HG02970 (cell line): ENCODE measurements at regions not wholly inside any gene's neighbourhood (a gene's known extent, or its start where the extent isn't known, plus 50 kb on each side); places are given as distances from the start of the nearest gene placed in this dataset.

ENCODE experiments used
- ATAC-seq: cut with Tn5 transposase; IDR thresholded peaks from one replicate; pipeline ENCODE4 v1.9.1; 2021; ENCODE audit warnings: mild to moderate bottlenecking, moderate library complexity, moderate number of reproducible peaks; ENCODE audit not compliant: unreplicated experiment, low FRiP score

DNA sequence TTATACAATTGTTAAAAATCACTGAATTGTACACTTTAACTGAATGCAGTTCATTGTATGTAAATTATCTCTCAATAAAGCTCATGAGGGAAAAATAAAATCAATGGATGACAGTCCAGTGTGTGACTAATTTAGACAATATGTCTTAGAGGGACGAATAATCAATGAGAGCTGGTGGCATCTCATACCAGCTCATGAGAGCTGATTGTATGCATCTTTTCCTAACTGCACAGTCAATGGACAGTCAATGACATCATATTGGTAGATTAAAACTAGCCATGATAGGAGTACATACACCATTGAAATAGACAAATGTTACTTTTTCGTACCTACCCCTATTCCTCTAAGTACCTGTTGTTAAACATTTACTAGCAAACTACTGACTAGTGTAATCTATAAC is 946.1 kb downstream of the SQOR start:
- ATAC-seq: no peak

DNA sequence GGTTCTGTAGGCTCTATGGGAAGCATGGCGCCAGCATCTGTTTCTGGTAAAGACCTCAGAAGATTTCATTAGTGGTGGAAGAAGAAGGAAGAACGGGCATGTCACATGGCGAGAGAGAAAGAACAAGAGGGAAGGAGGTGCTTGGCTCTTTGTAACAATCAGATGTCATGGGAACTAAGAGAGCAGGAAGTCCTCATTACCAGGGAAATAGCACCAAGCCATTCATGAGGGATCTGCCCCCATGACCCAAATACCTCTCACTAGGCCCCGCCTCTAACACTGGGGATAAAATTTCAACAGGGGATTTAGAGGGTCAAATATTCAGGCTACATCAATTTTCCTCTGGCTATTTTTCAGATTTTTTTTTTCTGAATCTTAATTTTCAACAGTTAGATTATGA is 954.3 kb downstream of the SQOR start:
- ATAC-seq: no peak

DNA sequence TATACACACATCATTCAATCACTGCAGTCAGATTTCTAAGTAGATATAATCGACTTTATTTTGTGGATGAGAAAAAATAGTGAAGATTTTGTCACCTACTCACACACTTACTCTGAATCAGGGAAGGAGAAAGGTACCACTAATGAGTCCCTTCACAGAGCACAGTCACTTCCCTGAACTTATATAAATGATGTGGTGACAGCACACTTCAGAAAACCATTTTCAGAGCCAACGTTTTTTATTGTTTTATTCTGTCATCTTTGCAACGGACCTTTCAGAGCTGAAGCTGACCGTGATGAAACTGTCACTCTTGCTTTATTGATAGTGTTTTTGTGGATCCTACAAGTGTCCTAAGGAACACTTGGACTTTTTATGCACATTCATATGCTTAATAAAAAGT is 956.6 kb downstream of the SQOR start:
- ATAC-seq: no peak

DNA sequence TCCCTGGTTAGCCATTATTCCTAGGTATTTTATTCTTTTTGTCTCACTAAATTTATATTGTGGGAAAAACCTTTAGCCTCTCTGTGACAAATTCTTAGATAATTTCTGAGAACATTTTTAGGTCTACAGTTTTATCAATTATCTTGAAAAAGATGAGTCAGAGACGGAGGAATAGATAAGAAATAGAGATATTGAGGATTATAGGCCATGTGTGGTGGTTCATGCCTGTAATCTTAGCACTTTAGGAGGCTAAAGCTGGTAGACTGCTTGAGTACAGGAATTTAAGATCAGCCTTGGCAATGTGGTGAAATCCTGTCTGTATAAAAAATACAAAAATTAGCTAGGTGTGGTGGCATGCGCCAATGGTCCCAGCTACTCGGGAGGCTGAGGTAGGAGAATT is 960.2 kb downstream of the SQOR start:
- ATAC-seq: no peak

DNA sequence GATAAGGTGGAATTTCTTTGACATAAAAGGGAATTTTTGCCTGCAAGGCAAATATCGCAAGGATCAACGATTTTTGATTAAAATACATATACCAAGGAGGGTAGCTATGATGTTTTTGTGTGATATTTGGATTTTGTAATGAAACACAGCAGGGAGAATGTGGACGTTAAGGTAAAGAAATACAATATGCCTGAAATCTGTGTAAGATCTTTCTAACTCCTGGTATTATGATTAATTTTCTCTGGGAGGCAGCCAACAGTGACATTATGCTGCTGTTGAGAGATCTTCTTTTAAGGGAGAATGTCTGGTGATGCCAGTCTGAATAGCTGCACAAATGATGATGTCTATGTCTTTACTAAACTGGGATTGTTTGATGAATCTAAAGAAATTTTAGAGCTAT is 972.2 kb downstream of the SQOR start:
- no peak for ATAC-seq

DNA sequence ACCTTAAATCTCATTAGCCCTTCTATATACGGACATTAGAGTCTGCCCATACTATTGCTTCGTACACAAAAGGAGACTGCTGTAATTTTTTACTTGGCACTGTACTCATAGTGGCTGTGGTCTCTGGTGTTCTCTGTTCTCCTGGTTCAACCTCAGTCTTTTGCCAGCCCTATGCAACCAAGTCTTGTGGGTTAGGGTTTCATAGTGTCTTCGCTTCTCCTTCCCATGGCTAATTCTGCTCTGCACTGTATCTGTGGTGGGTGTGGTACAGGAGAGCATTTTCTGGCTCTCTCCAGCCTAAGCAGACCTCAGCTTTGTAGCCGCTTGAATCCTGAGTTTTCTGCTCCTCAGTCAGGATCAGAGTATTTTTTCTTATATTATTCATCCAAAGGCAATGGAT is 981.2 kb downstream of the SQOR start:
- ATAC-seq: no peak

DNA sequence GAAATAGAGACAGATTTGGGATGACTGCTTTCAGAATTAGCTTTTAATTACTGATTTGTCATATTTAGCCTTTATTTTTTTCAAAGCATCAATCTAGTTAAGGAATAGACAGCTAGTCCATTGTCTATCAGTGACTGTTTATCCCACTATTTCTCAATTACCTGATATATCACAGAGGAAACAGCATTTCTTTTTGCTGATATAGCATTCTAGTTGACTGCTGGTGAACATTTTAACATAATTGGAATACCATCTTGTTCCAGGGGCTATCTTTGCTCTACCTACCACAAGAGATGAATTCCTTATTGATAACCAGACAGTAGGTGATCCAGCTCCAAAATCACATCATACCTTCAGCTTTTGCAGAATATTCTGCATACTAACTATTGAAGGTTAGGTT is 982.7 kb downstream of the SQOR start:
- ATAC-seq: no peak

DNA sequence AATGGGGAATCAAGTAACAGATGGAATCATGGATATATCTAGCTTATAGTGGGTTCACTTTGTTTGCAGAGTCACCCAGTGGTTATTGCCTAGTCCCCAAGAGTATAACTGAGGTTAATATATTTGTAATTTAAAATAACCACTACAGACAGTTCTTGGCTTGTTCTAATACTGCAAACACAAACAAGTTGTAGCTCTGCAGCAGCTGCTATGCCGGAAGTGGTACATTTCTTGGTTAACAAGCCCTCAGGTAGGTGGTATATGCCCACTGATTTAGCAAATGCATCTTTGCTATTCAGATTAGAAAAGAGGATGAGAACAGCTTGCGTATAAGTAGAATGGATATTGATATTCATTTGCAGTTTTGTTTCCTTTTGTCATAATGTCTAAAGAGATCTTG is 984.2 kb downstream of the SQOR start:
- no peak for ATAC-seq

DNA sequence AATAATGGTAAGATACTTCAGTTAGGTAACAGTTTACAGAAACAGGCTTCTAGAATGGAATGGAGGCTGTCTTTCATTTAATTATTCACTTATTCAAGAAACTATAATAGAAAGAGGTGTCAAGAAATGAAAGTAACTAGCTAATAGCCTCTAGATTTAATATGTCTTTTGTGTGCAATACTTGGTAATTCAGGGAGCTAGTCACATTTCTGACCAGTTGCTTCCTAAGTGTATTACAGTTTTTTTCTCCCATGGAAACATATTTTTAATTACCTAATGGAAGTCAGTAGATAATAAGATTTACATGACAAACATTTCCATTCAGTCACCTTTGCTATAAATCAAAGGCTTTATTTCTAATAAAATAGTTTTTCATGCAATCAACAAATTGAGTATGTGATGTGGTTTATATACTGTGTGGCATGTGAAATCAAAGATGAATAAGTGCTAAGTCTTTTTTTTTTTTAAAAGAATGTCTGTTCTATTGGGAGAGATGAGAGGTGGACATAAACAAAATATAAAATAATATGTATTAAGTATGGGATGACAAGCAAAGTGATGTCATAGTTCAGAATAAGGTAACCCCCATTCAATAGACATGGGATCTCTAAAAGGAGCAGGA is 985.7 kb downstream of the SQOR start:
- ATAC-seq: no peak

DNA sequence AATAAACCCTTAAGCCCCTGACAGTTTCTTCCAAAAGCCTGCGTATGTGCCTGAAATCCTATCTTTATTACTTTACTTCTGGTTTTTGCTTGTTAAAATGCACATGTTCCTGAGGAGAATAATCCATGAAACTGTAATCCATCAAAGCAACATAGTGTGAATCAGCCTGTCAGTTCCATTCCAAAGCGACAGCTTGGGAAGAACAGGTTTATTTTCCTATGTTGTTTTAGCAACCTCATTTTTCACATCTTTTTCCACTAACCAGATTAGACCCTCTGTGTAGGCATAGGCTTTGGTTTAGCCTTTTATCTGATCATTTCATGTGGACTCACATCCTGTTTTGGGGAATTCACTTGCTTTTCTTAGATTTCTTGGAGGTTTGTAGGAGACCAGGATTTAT is 988.0 kb downstream of the SQOR start:
- no peak for ATAC-seq

DNA sequence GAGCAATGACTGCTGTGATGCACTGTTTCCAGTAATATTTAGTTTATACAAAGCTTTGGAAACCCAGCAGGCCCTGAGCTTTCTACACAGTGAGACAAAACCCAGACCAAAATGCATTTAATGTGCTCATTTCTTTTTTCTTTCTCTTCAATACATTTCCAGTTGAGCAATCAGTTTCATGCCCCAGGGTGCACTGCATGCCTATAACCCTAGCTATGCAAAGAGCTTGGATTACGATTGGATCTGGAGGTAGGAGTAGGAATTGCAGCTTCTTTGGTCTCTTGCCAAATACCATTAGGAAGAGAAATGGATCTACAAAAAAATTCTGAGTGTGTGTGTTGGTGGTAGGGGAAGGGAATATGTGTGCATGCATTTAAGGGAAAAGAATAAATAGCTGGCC is 1001.4 kb downstream of the SQOR start:
- ATAC-seq: no peak

DNA sequence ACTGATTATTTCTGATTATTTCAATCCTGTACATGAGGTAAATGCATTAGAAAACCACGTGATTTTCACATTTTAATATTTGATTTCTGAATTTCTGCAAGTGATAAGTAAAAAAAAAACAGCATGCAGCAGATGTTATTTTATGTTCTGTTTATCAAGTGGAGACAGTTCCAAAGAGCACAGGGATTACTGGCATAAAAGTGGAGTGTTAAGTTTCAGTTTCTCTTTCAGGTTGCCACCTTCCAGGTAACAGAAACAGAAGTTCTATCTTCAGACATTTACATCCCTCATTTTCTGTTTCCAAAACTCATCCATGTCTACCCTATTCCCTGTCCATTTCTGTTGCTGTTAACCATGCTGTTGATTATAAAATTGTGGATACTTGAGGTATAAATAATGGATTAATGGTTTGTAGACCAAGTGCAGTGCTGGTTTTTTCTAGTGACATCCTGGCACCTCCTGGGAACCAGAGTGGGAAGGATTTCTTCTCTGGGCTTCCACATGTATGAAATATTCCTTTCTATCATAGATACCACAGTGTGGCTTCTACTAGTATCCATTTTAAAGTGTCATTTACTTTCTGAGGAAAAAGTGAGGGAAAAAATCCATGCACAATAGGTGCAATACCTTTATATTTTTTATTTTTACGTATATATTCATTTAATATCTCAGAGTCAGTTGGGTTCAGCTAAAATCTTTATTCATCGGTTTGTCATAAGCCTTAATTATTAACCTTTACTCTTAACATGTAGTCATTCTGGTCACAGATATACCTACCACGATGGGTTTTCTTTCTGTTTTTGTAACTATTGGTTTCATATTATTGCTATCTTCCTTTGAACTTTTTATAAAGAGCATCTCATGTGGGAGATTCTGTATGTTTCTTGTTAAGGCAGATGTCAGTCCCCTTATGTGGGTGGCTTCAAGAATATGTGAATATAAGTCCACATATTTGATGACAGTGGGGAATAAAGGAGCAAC is 1010.0 kb downstream of the SQOR start:
- no peak for ATAC-seq

DNA sequence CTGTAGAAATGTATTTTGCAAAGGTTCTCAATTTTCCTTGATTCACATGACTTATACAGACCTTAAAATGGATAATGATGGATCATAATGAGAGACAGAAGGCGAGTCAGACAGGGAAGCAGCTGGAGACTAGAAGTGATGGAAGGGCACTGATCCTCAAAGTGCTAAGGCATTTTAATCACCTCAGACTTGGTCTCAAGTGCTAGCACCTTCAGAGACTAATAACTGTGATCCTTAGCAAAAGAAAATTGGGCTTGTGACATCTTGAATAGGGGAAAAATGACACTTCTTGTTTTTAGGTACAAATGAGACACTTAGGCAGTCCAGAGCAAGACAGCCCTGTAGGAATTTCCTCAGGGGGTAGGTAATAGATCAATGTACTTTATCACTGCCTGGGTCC is 1011.7 kb downstream of the SQOR start:
- ATAC-seq: no peak

DNA sequence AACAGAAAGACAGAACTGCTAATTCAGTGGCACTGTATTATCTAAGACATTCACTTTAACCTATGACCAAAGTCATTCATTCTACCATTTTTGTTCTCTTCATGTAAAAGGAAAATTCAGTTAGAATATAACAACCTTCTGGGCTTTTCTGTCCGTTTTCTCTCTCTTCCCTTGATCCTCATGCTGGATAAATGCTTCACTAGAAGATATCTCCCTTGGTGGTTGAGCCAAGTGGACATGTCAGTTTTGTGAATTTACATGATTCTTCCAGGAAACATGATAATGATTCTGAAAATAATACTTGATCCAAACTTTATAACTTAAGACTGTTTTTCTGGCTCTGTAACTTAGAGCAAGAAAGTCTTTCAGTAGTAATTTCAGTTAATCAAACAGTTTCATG is 1012.2 kb downstream of the SQOR start:
- ATAC-seq: no peak

DNA sequence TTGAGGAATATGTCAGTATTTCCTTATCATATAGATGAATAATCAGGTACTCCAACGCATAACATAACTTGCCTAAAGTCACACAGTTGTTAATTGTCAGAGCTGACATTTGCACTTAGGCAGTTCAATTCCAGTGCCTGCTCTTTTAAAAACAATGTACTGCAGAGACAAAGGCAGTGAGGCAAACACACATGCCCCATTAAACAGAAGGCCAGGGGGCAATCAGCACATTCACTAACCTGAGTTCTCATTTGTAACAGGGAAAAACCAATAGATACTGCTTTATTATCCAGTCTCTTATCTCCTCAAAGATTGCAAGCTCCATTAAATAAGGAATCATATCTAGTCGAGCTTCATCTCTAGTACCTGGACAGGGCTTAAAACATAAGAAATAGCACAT is 1017.4 kb downstream of the SQOR start:
- ATAC-seq: no peak

DNA sequence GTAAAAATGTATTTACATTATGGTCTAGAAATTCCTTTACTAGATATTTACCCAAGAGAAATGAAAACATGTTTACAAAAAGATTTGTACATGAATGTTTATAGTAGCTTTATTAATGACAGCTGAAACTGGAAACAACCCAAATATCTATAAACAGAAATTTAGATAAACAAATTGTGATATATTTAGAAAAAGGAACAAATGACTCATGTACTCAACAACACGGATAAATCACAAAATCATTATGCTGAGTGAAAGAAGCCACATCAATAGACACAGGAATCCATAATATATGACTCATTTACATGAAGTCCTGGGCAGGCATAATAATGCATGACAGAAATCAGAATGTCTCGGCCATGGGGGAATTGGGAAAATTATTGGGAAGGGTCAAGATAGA is 1020.2 kb downstream of the SQOR start:
- ATAC-seq: no peak

DNA sequence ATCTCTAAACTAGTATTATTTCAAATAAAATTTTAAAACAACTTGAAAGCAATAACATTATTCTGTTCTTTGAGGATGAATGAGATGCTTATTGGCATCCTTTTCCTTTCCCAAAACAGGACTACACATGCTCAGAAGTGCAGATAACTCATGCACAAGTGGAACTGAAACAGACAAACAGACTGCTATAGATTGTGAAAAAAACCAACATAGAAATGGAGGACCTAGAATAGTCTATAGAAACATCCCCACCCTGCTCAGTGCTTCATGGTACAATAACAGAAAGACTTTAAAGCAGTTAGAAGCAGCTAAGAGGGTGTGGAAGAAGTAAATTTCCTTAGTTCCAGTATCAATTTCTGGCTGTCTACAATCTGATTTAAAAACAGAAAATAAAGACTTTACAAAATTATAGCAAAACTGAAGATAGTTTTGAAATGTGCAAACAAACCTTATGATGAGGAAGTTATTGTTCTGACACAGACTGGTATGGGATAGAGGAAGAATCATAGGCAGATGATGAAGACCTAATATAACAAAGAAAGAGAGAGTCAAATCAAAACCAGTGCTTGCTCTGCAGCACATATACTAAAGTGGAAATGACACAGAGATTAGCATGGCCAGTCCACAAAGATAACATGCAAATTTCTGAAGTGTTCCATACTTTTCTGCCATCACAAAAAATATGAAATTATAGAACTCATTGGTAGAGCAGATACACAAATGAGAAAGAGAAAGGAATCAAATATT is 1025.4 kb downstream of the SQOR start:
- no peak for ATAC-seq

DNA sequence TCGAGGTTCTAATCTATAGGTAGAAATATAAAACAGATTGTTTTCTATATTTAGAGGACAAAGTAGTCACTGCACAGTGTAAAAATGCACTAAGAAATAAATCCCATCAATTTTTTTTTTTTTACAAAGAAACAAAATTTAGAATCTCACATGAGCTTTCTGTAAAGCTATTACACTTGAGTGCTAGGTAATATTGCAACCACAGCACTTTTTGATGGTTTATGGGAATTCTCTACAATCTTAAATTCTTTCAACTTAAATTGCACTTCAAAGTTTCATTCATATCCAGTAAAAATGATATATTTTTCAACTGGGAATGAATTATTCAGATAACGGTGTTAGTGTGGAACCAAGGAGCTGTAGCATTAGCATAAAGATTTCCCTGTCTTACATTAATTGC is 1035.4 kb downstream of the SQOR start:
- ATAC-seq: no peak

DNA sequence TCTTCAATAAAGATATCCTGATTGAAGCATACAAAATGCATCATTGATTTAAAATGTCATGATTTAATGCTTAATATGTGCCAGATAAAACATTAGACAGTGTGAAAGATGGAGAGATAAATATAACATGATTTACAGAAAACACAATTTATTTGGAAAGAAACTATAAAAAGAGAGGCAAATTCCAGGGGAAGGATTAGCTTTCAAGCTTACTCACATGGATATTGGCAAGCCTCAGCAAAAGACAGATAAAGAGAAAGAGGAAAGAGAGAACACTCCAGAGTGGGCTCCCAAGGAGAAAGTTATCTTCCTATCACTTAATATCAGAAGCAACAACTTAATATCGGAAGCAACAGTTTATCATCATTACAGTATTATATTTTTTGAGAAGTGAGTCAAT is 1036.5 kb downstream of the SQOR start:
- ATAC-seq: no peak

DNA sequence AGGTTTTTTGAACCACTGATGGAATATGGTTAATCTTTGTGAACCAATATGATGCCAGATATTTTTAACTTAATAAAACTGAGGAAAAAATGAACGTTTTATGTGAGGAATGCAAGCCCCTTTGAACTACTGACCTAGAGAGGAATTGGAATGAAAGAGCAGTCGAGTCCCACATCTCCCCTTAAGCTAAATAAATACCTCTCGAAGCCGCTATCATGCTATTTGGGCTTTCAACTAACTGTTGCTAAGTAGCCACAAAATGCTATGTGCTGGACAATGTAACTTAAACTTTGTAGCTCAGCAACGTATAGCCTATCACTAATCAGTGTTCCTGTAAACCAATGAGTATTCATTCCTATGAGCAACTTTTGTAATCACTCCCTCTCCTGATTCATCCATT is 1037.2 kb downstream of the SQOR start:
- ATAC-seq: no peak
